ENCODE measurements at regions not wholly inside any gene's neighbourhood (a gene's known extent, or its start where the extent isn't known, plus 50 kb on each side); places are given as distances from the start of the nearest gene placed in this dataset.

- DNase-seq (ENCODE audit: low read depth): no peak
- no peak for TF ChIP-seq CTCF (IDR thresholded peaks at IDR 0.05; ENCODE audit: insufficient read depth, low read length, poor library complexity, severe bottlenecking)
- H3K27me3 ChIP-seq (ENCODE audit: control insufficient read depth, insufficient read depth, low read length): no peaks in the 10 kb centered on the region
- no peaks in the 10 kb centered on the region for H3K36me3 ChIP-seq (ENCODE audit: control insufficient read depth, insufficient read depth, low read length)
- H3K4me3 ChIP-seq (ENCODE audit: low read depth, low read length): no peak overlapping the region
Observed at GRCh38 chr6:143603455-143603854, 74.3 kb upstream of the PHACTR2 start.

- Histone ChIP-seq H3K36me3 (ENCODE audit: control insufficient read depth, insufficient read depth, low read length) (no peaks in the 10 kb centered on the region), H3K27me3 (ENCODE audit: control insufficient read depth, insufficient read depth, low read length) (no peaks in the 10 kb centered on the region), H3K4me3 (ENCODE audit: low read depth, low read length) (no peak overlapping the region)
- DNase-seq (ENCODE audit: low read depth): no peak
- no peak for TF ChIP-seq CTCF (IDR thresholded peaks at IDR 0.05; ENCODE audit: insufficient read depth, low read length, poor library complexity, severe bottlenecking)
Observed at GRCh38 chr6:143601504-143601903, 76.3 kb upstream of the PHACTR2 start.

GRCh38 chr6:143600821-143601220 lies 76.9 kb upstream of the PHACTR2 start:
- TF ChIP-seq CTCF (IDR thresholded peaks at IDR 0.05; ENCODE audit: insufficient read depth, low read length, poor library complexity, severe bottlenecking): no peak
- Histone ChIP-seq H3K4me3 (ENCODE audit: low read depth, low read length) (no peak overlapping the region), H3K27me3 (ENCODE audit: control insufficient read depth, insufficient read depth, low read length) (no peaks in the 10 kb centered on the region), H3K36me3 (ENCODE audit: control insufficient read depth, insufficient read depth, low read length) (no peaks in the 10 kb centered on the region)
- no peak for DNase-seq (ENCODE audit: low read depth)

- no peaks in the 10 kb centered on the region for H3K27me3 ChIP-seq (ENCODE audit: control insufficient read depth, insufficient read depth, low read length)
- TF ChIP-seq CTCF (IDR thresholded peaks at IDR 0.05; ENCODE audit: insufficient read depth, low read length, poor library complexity, severe bottlenecking): no peak
- H3K36me3 ChIP-seq (ENCODE audit: control insufficient read depth, insufficient read depth, low read length): no peaks in the 10 kb centered on the region
- H3K4me3 ChIP-seq (ENCODE audit: low read depth, low read length): no peak overlapping the region
- DNase-seq (ENCODE audit: low read depth): no peak
Observed at GRCh38 chr6:143598466-143599080, 79.2 kb upstream of the PHACTR2 start.

GRCh38 chr6:143596866-143597265 lies 80.9 kb upstream of the PHACTR2 start:
- H3K4me3 ChIP-seq (ENCODE audit: low read depth, low read length): no peak overlapping the region
- no peak for TF ChIP-seq CTCF (IDR thresholded peaks at IDR 0.05; ENCODE audit: insufficient read depth, low read length, poor library complexity, severe bottlenecking)
- DNase-seq (ENCODE audit: low read depth): no peak
- H3K27me3 ChIP-seq (ENCODE audit: control insufficient read depth, insufficient read depth, low read length): no peaks in the 10 kb centered on the region
- no peaks in the 10 kb centered on the region for H3K36me3 ChIP-seq (ENCODE audit: control insufficient read depth, insufficient read depth, low read length)

Measured in kidney epithelial cell (primary cell).